ENCODE measurements at regions not wholly inside any gene's neighbourhood (a gene's known extent, or its start where the extent isn't known, plus 50 kb on each side); places are given as distances from the start of the nearest gene placed in this dataset.
A peak's percentile ranks its signal among the peaks of the same experiment; 100 is the strongest.
"Not testable (repeated sequence)": the region's sequence is repeated elsewhere in the genome, so short reads cannot be mapped to it uniquely, and the experiment has no call there.

DNA sequence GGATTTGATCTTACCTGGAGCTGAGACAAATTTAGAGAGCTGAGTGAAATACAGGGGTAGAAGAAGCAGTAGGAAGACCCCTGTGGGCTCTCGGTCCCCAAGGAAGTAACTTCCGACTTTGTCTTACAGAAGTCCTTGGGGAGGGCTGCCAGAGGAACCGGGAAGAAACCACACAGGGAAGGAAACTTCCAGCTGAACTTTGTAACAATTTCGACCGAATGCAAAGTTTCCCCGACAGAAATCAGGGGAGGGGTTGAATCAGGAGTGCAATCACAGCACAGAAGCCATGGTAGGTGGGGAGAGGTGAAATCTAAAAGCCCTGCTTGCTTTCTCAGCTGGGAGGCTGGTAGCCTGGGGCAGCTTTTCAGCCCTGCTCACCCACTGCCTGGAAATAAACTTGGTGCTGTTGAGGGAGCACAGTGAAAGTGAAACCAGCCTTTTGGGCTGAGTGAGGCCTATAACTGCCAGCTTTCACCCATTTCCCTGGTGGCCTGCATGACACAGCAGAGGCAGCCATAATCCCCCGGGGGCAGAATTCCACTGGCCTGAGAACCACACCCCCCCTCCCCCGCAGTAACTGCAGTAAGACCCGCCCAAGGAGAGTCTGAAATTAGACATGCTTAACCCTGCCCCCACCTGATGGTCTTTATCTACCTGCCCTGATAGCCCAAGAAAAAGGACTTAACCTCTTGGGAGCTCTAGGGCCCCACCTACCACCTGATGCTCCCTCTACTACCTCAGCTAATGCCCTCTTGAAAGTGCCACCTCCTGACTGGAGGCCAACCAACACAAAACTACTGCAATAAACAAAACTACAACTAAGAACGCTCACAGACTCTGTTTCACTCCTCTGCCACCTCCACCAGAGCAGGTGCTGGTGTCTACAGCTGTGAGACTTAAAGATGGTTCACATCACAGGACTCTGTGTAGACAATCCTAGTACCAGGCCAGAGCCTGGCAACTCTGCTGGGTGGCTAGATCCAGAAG is 248.2 kb downstream of the PARM1 start:
- DNase-seq: no peak

DNA sequence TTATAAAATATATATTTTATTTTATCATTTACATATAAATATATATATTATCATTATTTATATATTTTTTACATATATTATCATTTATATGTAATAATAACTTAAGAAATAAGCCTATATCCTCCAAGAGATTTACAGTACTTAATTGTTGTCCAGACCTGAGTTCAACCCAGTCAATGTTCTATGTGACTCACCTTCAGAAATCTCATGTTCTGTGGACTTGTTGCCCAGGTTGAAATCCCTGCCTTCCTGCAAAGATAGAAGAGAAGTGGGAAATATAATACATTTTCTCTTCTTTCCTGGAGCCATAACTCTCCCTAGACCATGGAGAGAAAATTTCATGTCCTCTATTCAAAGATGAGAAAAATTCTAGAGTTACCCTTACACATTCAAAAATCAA is 247.3 kb downstream of the PARM1 start:
- no peak for DNase-seq

DNA sequence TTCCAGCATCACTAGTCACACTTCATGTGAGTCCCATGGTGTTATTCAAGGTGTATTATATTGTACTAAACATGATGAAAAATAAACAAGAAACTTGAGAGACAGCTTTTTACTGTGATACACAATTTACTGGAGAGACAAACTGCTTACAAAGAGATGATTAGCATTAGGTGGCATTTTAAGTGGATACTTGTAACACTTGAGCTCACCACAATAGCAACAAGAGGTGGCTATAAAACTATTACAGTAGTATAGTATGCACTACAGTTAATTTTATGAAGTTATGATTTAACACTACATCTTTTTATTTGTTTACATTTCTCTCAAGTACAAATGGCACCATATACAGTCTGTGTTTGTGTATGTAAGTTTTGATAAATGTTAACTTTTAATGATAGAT is 246.6 kb downstream of the PARM1 start:
- no peak for DNase-seq

DNA sequence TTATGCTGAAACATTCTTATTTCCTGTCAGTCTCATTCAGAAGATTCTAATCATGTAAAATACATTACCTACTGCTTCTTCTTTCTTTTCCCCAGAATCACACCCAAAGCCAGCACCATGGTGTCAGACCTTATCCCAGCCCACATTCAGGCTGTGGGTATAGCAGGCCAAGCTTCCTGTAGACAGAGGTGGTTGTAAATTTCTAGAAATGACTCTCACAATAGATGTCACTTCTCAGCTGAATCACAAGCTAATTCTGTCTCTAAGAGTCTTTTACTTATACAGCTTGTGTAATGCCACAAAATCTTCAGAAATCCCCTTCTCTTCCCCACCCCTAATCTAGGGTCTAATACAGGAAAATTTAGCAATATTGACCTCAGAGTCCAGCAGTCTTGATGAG is 239.6 kb downstream of the PARM1 start:
- DNase-seq: no peak

DNA sequence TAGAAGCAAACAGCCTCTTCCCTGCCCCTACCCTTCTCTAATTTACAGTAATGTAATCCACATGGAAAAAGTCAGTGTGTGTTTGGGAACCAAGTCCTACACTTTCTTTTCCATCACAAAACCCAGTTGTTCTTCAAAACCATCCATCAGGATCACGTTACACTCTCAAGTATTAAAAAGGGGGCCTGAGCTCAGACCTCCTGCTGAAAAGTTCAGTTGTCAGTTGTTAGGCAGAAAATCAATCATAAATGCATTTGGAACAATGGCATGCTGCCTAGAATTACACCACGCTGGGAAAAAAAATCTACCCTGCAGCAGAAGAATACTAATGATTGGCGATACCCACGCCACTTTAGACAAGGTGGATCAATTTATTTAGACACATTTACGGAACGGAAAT is 236.5 kb downstream of the PARM1 start:
- DNase-seq: peak; percentile 73

DNA sequence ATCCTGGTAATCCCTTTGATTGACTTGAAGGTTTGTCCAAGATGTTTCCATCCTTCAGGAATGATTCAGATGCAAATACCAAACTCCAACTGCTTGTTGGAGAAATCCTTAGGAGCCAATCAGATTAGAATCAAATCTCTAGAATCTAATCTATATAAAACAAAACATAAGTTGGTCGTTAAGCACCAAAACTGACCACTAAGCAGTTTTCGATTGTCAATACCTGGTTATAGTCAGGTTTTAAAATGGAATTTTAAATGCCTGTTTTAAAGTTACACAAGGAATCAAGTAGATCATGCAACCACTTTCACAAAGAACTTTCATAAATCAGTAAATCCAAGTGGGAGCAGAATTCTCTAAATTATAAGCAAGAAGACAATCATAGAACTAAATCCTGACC is 236.1 kb downstream of the PARM1 start:
- no peak for DNase-seq

DNA sequence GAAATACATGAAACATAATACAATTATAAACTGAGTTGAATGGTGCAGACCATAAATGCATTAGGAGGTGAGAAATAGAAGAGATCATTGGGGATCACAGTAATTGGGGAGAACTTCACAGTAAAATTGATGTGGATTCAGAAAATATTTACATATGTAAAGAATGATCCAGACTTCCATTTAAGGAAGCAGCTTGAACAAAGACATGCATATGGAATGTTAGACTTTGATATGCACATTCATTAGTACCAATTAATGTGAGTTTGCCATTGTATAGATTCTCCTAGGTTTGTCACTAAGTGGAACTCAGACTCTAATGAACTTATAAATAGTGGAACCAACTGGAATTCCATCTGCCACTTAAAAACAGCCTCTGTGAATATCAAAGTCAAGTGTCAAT is 235.6 kb downstream of the PARM1 start:
- no peak for DNase-seq

DNA sequence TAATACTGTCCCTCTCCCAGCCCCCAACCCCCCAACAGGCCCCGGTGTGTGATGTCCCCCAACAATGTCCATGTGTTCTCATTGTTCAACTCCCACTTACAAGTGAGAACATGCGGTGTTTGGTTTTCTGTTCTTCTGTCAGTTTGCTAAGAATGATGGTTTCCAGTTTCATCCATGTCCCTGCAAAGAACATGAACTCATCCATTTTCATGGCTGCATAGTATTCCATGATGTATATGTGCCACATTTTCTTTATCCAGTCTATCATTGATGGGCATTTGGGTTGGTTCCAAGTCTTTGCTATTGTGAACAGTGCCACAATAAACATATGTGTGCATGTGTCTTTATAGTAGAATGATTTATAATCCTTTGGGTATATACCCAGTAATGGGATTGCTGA is 232.2 kb downstream of the PARM1 start:
- not testable (repeated sequence) for DNase-seq

DNA sequence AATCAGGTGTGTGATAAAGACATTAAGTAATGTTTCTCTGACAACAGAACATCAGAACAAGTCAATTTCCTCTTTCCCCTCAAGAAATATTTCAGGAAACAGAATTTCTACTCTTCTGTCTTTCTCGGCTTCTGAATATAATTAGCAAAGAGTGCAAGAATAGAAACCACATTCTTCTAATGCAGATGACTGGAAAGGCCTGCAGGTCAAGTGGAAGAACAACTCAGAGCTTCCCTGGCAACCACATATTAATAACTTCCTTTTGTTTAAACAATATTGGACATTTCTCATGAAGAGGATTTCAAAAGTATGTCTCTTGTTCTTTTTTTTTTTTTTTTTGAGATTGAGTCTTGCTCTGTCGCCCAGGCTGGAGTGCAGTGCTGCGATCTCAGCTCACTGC is 225.5 kb downstream of the PARM1 start:
- DNase-seq: no peak

DNA sequence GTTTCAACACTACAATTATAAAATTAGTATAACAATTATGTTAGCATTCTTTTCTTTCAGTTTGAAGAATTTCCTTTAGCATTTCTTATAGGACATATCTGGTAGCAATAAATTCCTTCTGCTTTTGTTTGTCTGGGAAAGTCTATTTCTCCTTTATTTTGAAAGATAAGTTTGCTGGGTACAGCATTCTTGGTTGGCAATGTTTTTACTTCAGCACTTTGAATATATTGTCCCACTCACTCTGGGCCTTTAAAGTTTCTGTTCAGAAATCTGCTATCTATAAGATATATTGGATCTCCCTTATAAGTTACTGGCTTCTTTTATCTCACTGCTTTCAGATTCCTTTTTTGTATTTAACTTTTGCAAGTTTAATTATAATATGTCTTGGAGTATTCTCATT is 222.1 kb downstream of the PARM1 start:
- DNase-seq: no peak

DNA sequence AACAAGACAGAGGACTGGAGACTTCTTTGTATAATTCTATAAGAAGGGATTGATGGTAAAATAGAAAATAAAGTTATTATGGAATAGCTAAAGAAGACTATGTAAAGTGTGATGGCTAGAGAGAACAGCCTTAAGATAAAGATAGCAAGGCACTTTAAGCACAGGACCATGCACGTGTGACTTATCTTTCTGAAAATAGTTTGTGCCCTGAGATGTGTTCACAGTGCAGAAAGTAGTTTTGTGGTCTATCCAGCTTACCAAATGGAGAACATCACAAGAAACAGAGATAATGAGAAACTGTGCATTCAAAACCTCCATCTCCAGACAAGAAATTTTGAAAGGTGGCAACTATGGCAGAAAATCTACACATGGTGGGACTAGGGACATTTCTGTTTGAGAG is 213.3 kb downstream of the PARM1 start:
- DNase-seq: no peak

DNA sequence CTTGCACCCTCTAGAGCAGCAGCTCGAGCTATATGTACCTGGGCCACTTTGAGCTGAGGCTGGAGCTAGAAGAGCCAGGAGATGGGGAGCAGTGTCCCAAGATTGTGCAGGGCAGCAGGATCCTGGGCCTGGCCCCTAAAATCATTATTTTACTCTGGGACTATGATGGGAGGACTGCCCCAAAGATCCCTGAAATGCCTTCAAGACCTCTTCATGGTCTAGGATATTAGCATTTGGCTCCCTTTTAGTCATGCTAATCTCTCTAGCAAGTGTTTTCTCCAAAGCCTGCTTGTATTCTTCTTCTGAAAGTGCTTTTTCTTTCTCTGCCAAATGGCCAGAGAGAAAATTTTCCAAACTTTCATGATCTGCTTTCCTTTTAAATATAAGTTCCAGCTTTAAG is 211.6 kb downstream of the PARM1 start:
- no peak for DNase-seq

DNA sequence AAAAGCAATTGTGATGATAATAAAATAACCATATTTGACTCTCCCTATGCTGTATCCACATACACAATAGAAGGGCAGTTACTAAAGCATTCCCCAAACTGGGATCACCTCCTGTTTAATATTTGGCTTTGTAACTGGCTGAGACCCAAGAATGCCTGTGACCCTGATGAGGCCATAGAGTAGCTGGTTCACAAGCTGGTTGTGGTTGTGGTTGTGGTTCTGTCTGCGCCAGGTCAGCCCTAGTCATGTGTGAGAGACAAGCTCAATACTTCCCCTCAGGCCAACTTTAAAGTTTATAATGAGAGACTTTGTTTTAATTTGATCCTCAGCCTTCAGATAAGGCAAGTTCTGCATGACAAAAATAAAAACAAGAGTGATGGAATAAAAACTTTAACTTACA is 209.9 kb downstream of the PARM1 start:
- DNase-seq: no peak

DNA sequence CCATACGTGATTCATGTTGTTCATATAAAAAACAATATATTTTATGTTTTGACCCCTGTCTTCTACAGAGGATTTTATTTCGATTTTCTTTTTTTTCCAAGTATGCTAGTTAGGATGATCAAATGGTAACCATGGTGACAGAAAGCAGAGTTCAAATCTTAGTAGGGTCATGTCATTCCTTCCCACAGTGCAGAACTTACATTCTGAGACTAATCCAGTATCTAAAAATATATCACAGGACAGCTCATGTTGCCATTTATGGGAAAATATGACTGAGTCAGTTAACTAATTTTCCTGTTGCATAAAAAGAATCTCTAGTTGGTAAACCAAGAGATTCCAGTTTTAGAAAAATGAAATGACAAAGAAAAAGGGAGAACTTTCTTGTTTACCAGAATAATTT is 209.5 kb downstream of the PARM1 start:
- no peak for DNase-seq

DNA sequence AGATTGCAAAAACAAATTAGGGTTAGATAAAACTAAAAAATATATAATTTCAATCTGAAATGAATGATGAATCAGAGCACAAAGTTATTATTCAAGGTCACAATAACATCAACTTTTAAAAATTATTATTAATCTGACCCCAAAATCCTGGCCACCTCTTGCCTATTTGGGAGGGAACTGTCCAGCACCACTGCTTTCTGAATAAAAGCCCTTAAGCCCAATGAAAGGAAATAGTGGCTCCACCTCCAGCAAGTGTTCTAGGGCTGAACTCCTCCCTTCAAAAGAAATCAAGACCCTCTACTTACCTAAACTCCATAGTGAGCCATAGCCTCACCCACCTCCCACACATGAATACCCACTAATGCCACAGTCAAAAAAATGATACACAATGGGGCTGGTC is 208.2 kb downstream of the PARM1 start:
- no peak for DNase-seq

DNA sequence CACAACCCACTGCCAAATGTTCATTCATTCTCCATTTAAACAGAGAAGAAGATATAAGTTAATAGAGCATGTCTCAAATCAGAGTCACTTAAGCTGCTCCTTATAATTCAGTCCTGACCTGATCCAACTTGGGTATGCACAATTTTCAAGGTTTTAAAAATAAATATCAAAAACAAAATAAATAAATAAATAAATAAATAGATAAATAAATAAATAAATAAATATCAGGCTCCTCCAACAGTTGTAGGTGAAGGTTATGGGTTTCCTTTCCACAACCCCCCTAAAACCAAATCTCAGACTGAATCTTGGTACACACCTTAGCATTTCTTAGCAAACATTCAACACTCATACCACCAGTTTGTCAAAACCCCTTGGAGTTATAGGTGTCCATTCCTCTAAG is 204.4 kb downstream of the PARM1 start:
- no peak for DNase-seq

DNA sequence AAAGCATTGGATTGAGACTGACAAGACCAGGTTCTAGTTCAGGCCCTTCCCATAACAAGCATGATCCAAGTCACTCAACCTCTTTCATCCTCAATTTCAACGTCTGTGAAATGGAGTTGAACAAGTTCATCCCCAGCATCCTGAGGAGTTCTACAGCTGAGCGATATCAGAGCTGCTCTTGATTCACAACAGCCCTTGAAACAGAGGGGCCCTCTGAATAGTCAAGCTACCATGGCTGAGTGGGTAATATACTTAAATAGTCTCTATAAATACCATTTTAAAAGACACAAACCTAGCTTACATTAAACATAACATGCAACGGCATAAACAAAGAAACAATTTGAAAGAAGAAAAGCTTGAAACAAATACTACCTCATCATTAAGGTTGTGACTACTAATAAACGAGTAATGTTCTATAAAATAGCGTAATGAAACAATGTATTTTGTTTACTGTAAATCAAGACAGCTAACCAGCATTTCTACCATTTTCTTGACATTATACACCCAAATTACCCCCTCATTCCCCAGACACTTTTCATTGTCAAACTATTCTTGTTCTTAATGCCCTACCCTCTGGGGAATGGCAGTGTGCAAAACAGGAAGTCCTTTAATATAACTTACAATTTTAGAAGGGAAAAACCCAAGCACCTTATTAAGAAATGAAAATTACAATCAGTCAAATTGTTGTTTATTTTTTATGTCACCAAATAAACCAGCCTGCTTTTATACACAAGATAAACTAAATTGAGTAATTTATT is 202.3 kb downstream of the PARM1 start:
- DNase-seq: no peak

DNA sequence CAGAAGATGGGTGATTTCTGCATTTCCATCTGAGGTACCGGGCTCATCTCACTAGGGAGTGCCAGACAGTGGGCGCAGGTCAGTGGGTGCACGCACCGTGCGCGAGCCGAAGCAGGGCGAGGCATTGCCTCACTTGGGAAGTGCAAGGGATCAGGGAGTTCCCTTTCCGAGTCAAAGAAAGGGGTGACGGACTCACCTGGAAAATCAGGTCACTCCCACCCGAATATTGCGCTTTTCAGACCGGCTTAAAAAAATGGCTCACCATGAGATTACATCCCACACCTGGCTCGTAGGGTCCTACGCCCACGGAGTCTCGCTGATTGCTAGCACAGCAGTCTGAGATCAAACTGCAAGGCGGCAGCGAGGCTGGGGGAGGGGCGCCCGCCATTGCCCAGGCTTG is 194.0 kb downstream of the PARM1 start:
- DNase-seq: peak; percentile 23

DNA sequence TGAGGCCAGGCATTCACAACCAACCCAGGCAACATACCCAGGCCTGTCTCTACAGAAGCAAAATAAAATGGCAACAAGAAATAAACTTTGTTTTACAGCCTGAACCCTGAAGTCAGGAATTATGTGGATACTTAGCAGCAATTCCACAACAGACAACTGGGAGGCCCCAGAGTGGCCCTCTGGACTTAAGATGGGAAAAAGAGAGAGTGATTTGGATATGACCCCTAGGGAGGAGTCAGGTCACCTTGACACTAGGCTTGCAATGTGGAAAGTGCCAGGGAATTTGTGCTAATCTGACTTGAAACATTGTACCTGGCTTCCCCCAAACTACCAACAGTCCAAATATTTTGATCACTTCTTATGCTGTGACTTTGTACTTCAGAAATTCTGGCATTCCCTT is 193.1 kb downstream of the PARM1 start:
- no peak for DNase-seq

DNA sequence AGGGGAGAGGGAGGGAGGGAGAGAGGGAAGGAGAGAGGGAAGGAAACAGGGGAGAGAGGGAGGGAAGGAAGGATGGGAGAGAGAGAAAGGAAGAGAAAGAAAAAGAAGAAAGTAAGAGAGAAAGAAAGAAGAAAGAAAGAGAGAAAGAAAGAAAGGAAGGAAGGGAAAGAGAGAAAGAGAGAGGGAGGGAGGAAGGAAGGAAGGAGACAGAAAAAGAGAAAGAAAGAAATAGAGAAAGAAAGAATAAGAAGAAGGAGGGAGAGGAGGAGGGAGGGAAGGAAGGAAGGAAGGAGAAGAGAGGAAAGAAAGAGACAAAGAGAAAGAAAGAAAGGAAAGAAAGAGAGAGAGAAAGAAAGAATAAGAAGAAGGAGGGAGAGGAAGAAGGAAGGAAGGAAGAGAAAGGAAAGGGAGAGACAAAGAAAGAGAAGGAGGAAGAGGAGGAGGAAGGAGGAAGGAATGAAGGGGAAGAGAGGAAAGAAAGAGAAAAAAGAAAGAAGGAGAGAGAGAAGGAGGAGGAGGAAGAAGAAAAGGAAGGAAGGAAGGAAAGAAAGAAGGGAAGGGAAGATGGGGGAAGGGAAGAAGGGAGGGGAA is 189.6 kb downstream of the PARM1 start:
- no peak for DNase-seq

DNA sequence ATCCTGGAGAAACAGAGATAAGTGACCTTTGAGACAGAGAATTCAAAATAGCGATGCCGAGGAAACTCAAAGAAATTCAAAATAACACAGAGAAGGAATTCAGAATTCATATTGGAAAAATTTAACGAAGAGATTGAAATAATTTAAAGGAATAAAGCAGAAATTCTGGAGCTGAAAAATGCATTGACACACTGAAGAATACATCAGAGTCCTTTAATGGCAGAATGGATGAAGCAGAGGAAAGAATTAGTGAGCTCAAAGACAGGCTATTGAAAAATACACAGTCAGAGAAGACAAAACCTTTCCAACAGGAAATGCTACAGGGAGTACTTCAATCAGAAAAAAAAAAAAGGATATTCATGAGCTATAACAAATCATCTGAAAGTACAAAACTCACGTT is 185.8 kb downstream of the PARM1 start:
- no peak for DNase-seq

DNA sequence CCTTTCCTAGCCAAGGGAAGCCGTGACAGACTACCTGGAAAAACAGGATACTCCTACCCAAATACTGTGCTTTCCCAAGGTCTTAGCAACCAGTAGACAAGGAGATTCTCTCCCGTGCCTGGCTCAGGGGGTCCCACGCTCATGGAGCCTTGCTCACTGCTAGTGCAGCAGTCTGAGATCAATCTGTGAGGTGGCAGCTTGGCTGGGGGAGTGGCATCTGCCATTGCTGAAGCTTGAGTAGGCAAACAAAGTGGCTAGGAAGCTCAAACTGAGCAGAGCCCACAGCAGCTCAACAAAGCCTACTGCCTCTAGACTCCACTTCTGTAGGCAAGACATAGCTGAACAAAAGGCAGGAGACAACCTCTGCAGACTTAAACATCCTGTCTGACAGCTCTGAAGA is 177.1 kb downstream of the PARM1 start:
- DNase-seq: no peak

DNA sequence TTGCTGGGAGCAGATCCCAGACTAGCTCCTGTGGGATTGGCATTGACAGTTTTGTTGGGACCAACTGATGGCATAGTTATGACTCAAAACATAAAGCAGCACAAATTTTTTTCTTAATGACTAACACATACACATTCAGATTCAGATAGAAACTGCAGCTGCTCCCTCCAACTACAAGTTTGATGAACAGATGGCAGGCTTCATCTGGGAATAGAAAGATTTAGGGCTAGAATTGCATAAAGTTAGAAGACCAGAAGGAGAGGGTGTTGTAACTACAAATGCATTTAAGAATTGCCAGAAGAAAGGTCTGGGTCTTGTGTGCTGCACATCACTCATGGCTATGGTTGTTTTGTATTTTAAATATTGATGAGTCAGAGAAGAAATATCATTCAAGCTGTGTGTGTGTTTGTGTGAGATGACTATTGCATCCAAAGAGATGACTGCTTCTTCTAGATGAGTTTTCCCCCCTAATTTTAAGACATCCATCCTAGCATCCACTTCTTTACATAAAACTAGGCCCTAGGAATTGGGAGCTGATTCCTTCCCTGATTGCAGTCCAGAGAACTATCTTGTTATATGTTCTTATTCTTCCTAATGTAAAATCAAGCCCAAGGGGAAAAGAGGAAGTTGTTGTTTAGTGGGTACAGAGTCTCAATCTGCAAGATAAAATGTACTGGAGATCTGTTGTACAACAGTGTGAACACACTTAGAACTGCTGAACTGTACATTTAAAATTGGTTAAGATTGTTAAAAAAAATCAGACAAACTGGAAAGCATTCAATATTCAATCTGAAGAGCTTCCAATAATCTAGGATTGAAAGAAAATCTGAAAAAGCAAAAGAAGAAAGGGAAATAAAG is 175.1 kb downstream of the PARM1 start:
- DNase-seq: peak; percentile 76
